ENCODE measurements at regions not wholly inside any gene's neighbourhood (a gene's known extent, or its start where the extent isn't known, plus 50 kb on each side); places are given as distances from the start of the nearest gene placed in this dataset.

GRCh38 chr4:115657991-115658650 is 544.7 kb upstream of the NDST4 start:
- no peak for TF ChIP-seq REST (IDR thresholded peaks at IDR 0.05; ENCODE audit: insufficient read depth in 1 of 2, low read depth in 2 of 2, low read length in 2 of 2)
- no peak for TF ChIP-seq FOXP2 (optimal IDR thresholded peaks at IDR 0.05; ENCODE audit: borderline replicate concordance, extremely low read depth, extremely low read length, insufficient read depth)
- no peak for TF ChIP-seq TAF1 (IDR thresholded peaks at IDR 0.05; ENCODE audit: borderline replicate concordance, insufficient read depth, low read length)
- TF ChIP-seq SIN3A (IDR thresholded peaks at IDR 0.05; ENCODE audit: borderline replicate concordance, insufficient read depth, low read length) = no peak
- TF ChIP-seq POLR2AphosphoS5 (IDR thresholded peaks at IDR 0.05; ENCODE audit: low read depth, low read length) = no peak

- TF ChIP-seq REST (IDR thresholded peaks at IDR 0.05; ENCODE audit: insufficient read depth in 1 of 2, low read depth in 2 of 2, low read length in 2 of 2) (no peak), TAF1 (IDR thresholded peaks at IDR 0.05; ENCODE audit: borderline replicate concordance, insufficient read depth, low read length) (no peak), SIN3A (IDR thresholded peaks at IDR 0.05; ENCODE audit: borderline replicate concordance, insufficient read depth, low read length) (no peak), FOXP2 (optimal IDR thresholded peaks at IDR 0.05; ENCODE audit: borderline replicate concordance, extremely low read depth, extremely low read length, insufficient read depth) (no peak), POLR2AphosphoS5 (IDR thresholded peaks at IDR 0.05; ENCODE audit: low read depth, low read length) (no peak)
Observed at GRCh38 chr4:115655626-115656025, 542.2 kb upstream of the NDST4 start.

- TF ChIP-seq REST (IDR thresholded peaks at IDR 0.05; ENCODE audit: insufficient read depth in 1 of 2, low read depth in 2 of 2, low read length in 2 of 2) (no peak), SIN3A (IDR thresholded peaks at IDR 0.05; ENCODE audit: borderline replicate concordance, insufficient read depth, low read length) (no peak), POLR2AphosphoS5 (IDR thresholded peaks at IDR 0.05; ENCODE audit: low read depth, low read length) (no peak), TAF1 (IDR thresholded peaks at IDR 0.05; ENCODE audit: borderline replicate concordance, insufficient read depth, low read length) (no peak), FOXP2 (optimal IDR thresholded peaks at IDR 0.05; ENCODE audit: borderline replicate concordance, extremely low read depth, extremely low read length, insufficient read depth) (no peak)
Observed at GRCh38 chr4:115648786-115649185, 535.4 kb upstream of the NDST4 start.

- TF ChIP-seq REST (IDR thresholded peaks at IDR 0.05; ENCODE audit: insufficient read depth in 1 of 2, low read depth in 2 of 2, low read length in 2 of 2) = no peak
- TF ChIP-seq TAF1 (IDR thresholded peaks at IDR 0.05; ENCODE audit: borderline replicate concordance, insufficient read depth, low read length) = no peak
- TF ChIP-seq FOXP2 (optimal IDR thresholded peaks at IDR 0.05; ENCODE audit: borderline replicate concordance, extremely low read depth, extremely low read length, insufficient read depth) = no peak
- TF ChIP-seq SIN3A (IDR thresholded peaks at IDR 0.05; ENCODE audit: borderline replicate concordance, insufficient read depth, low read length) = no peak
- TF ChIP-seq POLR2AphosphoS5 (IDR thresholded peaks at IDR 0.05; ENCODE audit: low read depth, low read length) = no peak
Observed at GRCh38 chr4:115629270-115629669, 515.9 kb upstream of the NDST4 start.

Data from PFSK-1 (cell line).